ENCODE measurements at regions not wholly inside any gene's neighbourhood (a gene's known extent, or its start where the extent isn't known, plus 50 kb on each side); places are given as distances from the start of the nearest gene placed in this dataset.

GRCh38 chr2:42910645-42911405 is 118.4 kb upstream of the HAAO start:
- TF ChIP-seq, protein P1, sequence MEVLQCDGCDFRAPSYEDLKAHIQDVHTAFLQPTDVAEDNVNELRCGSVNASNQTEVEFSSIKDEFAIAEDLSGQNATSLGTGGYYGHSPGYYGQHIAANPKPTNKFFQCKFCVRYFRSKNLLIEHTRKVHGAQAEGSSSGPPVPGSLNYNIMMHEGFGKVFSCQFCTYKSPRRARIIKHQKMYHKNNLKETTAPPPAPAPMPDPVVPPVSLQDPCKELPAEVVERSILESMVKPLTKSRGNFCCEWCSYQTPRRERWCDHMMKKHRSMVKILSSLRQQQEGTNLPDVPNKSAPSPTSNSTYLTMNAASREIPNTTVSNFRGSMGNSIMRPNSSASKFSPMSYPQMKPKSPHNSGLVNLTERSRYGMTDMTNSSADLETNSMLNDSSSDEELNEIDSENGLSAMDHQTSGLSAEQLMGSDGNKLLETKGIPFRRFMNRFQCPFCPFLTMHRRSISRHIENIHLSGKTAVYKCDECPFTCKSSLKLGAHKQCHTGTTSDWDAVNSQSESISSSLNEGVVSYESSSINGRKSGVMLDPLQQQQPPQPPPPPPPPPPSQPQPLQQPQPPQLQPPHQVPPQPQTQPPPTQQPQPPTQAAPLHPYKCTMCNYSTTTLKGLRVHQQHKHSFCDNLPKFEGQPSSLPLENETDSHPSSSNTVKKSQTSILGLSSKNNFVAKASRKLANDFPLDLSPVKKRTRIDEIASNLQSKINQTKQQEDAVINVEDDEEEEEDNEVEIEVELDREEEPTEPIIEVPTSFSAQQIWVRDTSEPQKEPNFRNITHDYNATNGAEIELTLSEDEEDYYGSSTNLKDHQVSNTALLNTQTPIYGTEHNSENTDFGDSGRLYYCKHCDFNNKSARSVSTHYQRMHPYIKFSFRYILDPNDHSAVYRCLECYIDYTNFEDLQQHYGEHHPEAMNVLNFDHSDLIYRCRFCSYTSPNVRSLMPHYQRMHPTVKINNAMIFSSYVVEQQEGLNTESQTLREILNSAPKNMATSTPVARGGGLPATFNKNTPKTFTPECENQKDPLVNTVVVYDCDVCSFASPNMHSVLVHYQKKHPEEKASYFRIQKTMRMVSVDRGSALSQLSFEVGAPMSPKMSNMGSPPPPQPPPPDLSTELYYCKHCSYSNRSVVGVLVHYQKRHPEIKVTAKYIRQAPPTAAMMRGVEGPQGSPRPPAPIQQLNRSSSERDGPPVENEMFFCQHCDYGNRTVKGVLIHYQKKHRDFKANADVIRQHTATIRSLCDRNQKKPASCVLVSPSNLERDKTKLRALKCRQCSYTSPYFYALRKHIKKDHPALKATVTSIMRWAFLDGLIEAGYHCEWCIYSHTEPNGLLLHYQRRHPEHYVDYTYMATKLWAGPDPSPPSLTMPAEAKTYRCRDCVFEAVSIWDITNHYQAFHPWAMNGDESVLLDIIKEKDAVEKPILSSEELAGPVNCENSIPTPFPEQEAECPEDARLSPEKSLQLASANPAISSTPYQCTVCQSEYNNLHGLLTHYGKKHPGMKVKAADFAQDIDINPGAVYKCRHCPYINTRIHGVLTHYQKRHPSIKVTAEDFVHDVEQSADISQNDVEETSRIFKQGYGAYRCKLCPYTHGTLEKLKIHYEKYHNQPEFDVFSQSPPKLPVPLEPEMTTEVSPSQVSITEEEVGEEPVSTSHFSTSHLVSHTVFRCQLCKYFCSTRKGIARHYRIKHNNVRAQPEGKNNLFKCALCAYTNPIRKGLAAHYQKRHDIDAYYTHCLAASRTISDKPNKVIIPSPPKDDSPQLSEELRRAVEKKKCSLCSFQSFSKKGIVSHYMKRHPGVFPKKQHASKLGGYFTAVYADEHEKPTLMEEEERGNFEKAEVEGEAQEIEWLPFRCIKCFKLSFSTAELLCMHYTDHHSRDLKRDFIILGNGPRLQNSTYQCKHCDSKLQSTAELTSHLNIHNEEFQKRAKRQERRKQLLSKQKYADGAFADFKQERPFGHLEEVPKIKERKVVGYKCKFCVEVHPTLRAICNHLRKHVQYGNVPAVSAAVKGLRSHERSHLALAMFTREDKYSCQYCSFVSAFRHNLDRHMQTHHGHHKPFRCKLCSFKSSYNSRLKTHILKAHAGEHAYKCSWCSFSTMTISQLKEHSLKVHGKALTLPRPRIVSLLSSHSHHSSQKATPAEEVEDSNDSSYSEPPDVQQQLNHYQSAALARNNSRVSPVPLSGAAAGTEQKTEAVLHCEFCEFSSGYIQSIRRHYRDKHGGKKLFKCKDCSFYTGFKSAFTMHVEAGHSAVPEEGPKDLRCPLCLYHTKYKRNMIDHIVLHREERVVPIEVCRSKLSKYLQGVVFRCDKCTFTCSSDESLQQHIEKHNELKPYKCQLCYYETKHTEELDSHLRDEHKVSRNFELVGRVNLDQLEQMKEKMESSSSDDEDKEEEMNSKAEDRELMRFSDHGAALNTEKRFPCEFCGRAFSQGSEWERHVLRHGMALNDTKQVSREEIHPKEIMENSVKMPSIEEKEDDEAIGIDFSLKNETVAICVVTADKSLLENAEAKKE (CRISPR knock-in tag; IDR thresholded peaks at IDR 0.05): no peak
- no peak for TF ChIP-seq JUNB (IDR thresholded peaks at IDR 0.05; ENCODE audit: unreplicated experiment)
- TF ChIP-seq NANOG (IDR thresholded peaks at IDR 0.05; ENCODE audit: borderline replicate concordance): no peak
- TF ChIP-seq POLR2AphosphoS5 (IDR thresholded peaks at IDR 0.05; ENCODE audit: low read depth): no peak
- TF ChIP-seq ZNF331 (CRISPR knock-in tag; IDR thresholded peaks at IDR 0.05; ENCODE audit: low read depth): no peak
- no peak for TF ChIP-seq ETS1 (IDR thresholded peaks at IDR 0.05)
- TF ChIP-seq STAT1 (IDR thresholded peaks at IDR 0.05; ENCODE audit: unreplicated experiment): no peak
- no peak for TF ChIP-seq ZNF114 (CRISPR knock-in tag; IDR thresholded peaks at IDR 0.05)
- TF ChIP-seq CREB1 (CRISPR knock-in tag; IDR thresholded peaks at IDR 0.05; ENCODE audit: low read depth): no peak
- TF ChIP-seq EZH2phosphoT487 (IDR thresholded peaks at IDR 0.05; ENCODE audit: unreplicated experiment): no peak
- TF ChIP-seq, protein P2, sequence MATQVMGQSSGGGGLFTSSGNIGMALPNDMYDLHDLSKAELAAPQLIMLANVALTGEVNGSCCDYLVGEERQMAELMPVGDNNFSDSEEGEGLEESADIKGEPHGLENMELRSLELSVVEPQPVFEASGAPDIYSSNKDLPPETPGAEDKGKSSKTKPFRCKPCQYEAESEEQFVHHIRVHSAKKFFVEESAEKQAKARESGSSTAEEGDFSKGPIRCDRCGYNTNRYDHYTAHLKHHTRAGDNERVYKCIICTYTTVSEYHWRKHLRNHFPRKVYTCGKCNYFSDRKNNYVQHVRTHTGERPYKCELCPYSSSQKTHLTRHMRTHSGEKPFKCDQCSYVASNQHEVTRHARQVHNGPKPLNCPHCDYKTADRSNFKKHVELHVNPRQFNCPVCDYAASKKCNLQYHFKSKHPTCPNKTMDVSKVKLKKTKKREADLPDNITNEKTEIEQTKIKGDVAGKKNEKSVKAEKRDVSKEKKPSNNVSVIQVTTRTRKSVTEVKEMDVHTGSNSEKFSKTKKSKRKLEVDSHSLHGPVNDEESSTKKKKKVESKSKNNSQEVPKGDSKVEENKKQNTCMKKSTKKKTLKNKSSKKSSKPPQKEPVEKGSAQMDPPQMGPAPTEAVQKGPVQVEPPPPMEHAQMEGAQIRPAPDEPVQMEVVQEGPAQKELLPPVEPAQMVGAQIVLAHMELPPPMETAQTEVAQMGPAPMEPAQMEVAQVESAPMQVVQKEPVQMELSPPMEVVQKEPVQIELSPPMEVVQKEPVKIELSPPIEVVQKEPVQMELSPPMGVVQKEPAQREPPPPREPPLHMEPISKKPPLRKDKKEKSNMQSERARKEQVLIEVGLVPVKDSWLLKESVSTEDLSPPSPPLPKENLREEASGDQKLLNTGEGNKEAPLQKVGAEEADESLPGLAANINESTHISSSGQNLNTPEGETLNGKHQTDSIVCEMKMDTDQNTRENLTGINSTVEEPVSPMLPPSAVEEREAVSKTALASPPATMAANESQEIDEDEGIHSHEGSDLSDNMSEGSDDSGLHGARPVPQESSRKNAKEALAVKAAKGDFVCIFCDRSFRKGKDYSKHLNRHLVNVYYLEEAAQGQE (IDR thresholded peaks at IDR 0.05; ENCODE audit: unreplicated experiment): no peak
- TF ChIP-seq EZH2 (IDR thresholded peaks at IDR 0.05; ENCODE audit: low read depth, unreplicated experiment): no peak
- TF ChIP-seq CTCF (conservative IDR thresholded peaks at IDR 0.05; ENCODE audit: low read depth in 2 of 2): no peak
- H3K79me2 ChIP-seq (replicated peaks; ENCODE audit: insufficient read depth): no peaks in the 10 kb centered on the region
- no peak overlapping the region for H3K27ac ChIP-seq (ENCODE audit: low read depth)
- Mint-ChIP-seq H3K36me3 (ENCODE audit: low read depth) (no peaks in the 10 kb centered on the region), H3K27me3 (ENCODE audit: insufficient read depth, low read depth, poor library complexity) (peaks cover 2% of the 10 kb centered on the region), H3K4me1 (peaks cover 16% of the 10 kb centered on the region), H3K27ac (no peak overlapping the region), H3K9me3 (no peaks in the 10 kb centered on the region), H3K4me3 (no peak overlapping the region)
- no peaks in the 10 kb centered on the region for H3F3A ChIP-seq (replicated peaks; ENCODE audit: low read depth)
- DNase-seq (ENCODE audit: low spot score): no peak
- H3K4me1 ChIP-seq (ENCODE audit: insufficient read depth): peaks cover 14% of the 10 kb centered on the region
- no peaks in the 10 kb centered on the region for H4K20me1 ChIP-seq (replicated peaks; ENCODE audit: insufficient read depth)
- no peaks in the 10 kb centered on the region for H3K27me3 ChIP-seq (ENCODE audit: insufficient read depth)
- no peak overlapping the region for H3K4me2 ChIP-seq
- H3K36me3 ChIP-seq (ENCODE audit: insufficient read depth): no peaks in the 10 kb centered on the region
- H2AFZ ChIP-seq: peak overlapping the region; percentile 69
- no peak overlapping the region for H3K4me3 ChIP-seq
- 0 out of 2 replicates have a peak, but pooled peaks cover 4% of the 10 kb centered on the region for H3K9me2 ChIP-seq (ENCODE audit: insufficient read depth)
- ATAC-seq: no peak

All from GM23338 (cell line).